Transverse colon (tissue), 4 donors: ENCODE measurements at regions not wholly inside any gene's neighbourhood (a gene's known extent, or its start where the extent isn't known, plus 50 kb on each side); places are given as distances from the start of the nearest gene placed in this dataset.

Experiments
- DNase-seq: peaks from one replicate; pipeline ENCODE4 v3.0.0-alpha.2; 2019
- H3K27ac ChIP-seq, 4 donors: fragments of 200-600 bp; sonication (generic); 2 replicates each; pipeline ENCODE4 v1.5.1; 2016 to 2018; ENCODE audit warnings: inconsistent platforms in 4 of 4
- H3K27me3 ChIP-seq: fragments of 200-600 bp; sonication (generic); 2 replicates; pipeline ENCODE4 v1.5.1; 2017; ENCODE audit warnings: inconsistent platforms
- H3K36me3 ChIP-seq, 4 donors: fragments of 200-600 bp; sonication (generic); 2 replicates each; pipeline ENCODE4 v1.5.1; 2017 to 2019; ENCODE audit warnings: inconsistent platforms in 4 of 4
- H3K4me1 ChIP-seq, 4 donors: fragments of 200-600 bp; sonication (generic); 2 replicates each; pipeline ENCODE4 v1.5.1; 2017 to 2020; ENCODE audit warnings: inconsistent platforms in 4 of 4
- H3K4me3 ChIP-seq, 4 donors: fragments of 200-600 bp; sonication (generic); 1 replicate in 1 of 4; 2 replicates in 3 of 4; pipeline versions ENCODE4 v1.5.1 to v1.6.1; 2017 to 2019; ENCODE audit warnings: inconsistent platforms in 4 of 4
- H3K9me3 ChIP-seq, 2 donors: fragments of 200-600 bp; sonication (generic); 2 replicates each; pipeline ENCODE4 v1.5.1; 2017 to 2019; ENCODE audit warnings: inconsistent platforms in 2 of 2
- EP300 ChIP-seq: sonication (generic); formaldehyde crosslinking; IDR thresholded peaks from one replicate; pipeline ENCODE4 v1.6.1; 2017; ENCODE audit warnings: antibody characterized with exemption, low read depth
- POLR2A ChIP-seq: fragments of 450-650 bp; IDR thresholded peaks from one replicate; pipeline ENCODE4 v1.6.1; 2016; ENCODE audit warnings: antibody characterized with exemption, mild to moderate bottlenecking, moderate library complexity
- POLR2AphosphoS5 ChIP-seq, 3 donors: sonication (generic); formaldehyde crosslinking; IDR thresholded peaks; one replicate each; pipeline ENCODE4 v1.6.1; 2016; ENCODE audit warnings: antibody characterized with exemption in 3 of 3
- WGBS, 2 donors: methylation state at CpG; one replicate each; pipeline ENCODE4 v1.1.5; 2018; ENCODE audit warnings: low coverage in 1 of 2; 5-methylcytosine and 5-hydroxymethylcytosine counted together
- in situ Hi-C, 4 donors: fragments of 200-750 bp; cut with MboI; loops; one replicate each; pipeline versions ENCODE4 v1.15.0 to v1.15.1; 2017; ENCODE audit warnings: low sequenced_read_pairs in 3 of 4, low pct_ligation_motif_present in 1 of 4, low pct_unique_long_range_greater_than_20kb in 1 of 4
- intact Hi-C: fragments of 100-400 bp; cut with DNase I; formaldehyde crosslinking; loops from one replicate; pipeline ENCODE4 v1.15.1; 2023; ENCODE audit warnings: low total_unique reads
- TF ChIP-seq, protein P1 (sequence below), 5 experiments: fragments of 200-600 bp in 3 of 5; fragments of 450-650 bp in 2 of 5; sonication (generic) in 3 of 5; IDR thresholded peaks; 1 replicate in 2 of 5; 2 replicates in 3 of 5; pipeline ENCODE4 v1.5.1; 2016 to 2017; ENCODE audit warnings: antibody characterized with exemption in 5 of 5, inconsistent platforms in 3 of 5, mild to moderate bottlenecking in 2 of 5, moderate library complexity in 1 of 5

DNA sequence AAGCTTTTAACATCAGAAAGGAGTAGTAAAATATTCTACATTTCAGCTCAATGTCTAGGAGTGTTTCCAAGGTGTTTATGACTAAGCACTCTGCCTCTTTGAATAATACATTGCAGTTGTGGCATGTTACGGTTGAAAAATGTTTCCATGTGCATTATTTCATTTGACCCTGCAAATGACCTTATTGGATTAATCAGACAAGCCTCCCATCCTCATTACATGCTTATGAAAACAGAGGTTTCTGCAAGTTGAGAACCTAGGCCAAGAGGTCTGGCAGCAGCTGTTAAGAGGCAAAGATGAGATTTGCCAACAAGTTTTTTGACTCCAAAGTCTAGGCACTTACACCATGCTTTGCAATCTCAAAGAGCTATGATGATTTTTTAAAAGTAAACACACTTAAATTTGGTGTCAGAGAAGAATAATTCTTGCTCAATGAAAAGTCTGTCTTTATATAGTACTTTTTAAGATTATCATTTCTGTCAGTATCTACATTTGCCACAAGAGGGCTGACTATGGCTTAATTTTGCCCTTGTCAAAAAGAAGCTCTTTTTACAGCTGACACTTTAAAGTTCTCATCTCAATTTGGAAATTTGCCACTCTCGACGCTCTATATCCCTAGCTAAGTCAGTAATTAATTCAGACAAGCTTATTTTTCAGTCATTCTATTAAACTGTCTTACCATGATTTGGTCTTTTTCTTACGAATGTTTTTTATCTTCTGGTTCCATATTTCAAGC, 260.6 kb downstream of the PAX3 start:
- no peaks in the 10 kb centered on the region for H3K36me3 ChIP-seq
- no peak overlapping the region for H3K4me3 ChIP-seq
- H3K9me3 ChIP-seq: no peaks in the 10 kb centered on the region
- no peak for DNase-seq
- H3K27ac ChIP-seq: no peak overlapping the region
- TF ChIP-seq, protein P1, sequence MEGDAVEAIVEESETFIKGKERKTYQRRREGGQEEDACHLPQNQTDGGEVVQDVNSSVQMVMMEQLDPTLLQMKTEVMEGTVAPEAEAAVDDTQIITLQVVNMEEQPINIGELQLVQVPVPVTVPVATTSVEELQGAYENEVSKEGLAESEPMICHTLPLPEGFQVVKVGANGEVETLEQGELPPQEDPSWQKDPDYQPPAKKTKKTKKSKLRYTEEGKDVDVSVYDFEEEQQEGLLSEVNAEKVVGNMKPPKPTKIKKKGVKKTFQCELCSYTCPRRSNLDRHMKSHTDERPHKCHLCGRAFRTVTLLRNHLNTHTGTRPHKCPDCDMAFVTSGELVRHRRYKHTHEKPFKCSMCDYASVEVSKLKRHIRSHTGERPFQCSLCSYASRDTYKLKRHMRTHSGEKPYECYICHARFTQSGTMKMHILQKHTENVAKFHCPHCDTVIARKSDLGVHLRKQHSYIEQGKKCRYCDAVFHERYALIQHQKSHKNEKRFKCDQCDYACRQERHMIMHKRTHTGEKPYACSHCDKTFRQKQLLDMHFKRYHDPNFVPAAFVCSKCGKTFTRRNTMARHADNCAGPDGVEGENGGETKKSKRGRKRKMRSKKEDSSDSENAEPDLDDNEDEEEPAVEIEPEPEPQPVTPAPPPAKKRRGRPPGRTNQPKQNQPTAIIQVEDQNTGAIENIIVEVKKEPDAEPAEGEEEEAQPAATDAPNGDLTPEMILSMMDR (IDR thresholded peaks at IDR 0.05): peak in 4 of 5 experiments; percentile 15 to 24 (median 22)
- TF ChIP-seq POLR2A: no peak
- no peak for TF ChIP-seq POLR2AphosphoS5 (IDR thresholded peaks at IDR 0.05)
- TF ChIP-seq EP300: no peak
- WGBS, 2 donors: 34 to 36% methylated on average over 4 of the region's 4 CpGs
- peaks cover 0 to 17% (median 0%) of the 10 kb centered on the region in 4 donors for H3K4me1 ChIP-seq
- intact Hi-C loops: no loop called here
- H3K27me3 ChIP-seq: no peaks in the 10 kb centered on the region
- in situ Hi-C loops: loop anchor here in 1 of 4 donors (25.0 kb wide), 1 partner anchor 524 kb away; no protein-coding TSS in a partner anchor

DNA sequence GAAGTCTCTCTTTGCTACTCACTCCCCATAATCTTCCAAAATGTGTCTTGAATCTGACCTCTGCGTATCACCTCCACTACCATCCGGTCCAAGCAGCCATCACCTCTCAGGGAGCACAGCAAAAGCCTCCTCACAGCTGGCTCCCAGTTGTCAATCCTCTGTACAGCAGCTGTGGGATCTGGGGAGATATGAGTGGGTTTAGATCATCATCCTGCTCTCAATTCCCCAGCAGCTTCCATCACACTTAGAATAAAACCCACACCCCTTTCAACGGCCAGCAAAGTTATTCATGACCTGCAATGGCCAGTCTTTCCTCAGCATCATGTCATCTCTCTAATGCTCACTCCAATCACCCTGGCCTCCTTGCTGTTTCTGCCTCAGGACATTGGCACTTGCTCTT, 261.6 kb downstream of the PAX3 start:
- TF ChIP-seq POLR2AphosphoS5 (IDR thresholded peaks at IDR 0.05) (no peak), EP300 (no peak), POLR2A (no peak)
- TF ChIP-seq, protein P1 (IDR thresholded peaks at IDR 0.05): no peak
- Histone ChIP-seq H3K27ac (no peak overlapping the region), H3K27me3 (no peaks in the 10 kb centered on the region), H3K4me3 (no peak overlapping the region), H3K36me3 (no peaks in the 10 kb centered on the region), H3K4me1 (peaks cover 0 to 17% (median 0%) of the 10 kb centered on the region in 4 donors), H3K9me3 (no peaks in the 10 kb centered on the region)
- in situ Hi-C loops (loop anchor here in 1 of 4 donors (25.0 kb wide), 1 partner anchor 525 kb away; no protein-coding TSS in a partner anchor), intact Hi-C loops (no loop called here)
- 71 to 75% methylated on average over 2 to 3 of the region's 3 CpGs for WGBS, 2 donors
- DNase-seq: no peak

DNA sequence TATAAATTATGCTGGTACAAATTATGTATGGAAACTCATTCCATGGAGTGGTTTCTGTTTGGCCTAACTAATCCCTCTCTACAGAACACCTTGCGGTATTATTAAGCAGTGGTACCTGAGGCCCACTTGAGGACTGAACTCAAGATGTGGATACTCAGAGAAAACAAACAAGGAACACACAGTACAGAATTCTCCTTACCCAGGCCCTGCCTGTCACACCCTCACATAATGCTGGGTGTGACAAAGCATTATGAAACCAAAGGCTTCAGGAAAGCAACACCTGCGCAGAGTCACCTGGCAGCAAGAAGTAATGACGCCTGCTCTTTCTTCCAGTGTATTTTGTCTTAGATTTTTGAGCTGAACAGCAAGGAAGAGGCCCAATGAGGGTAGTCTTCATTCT, 264.7 kb downstream of the PAX3 start:
- Histone ChIP-seq H3K27me3 (no peaks in the 10 kb centered on the region), H3K4me1 (peaks cover 0 to 17% (median 0%) of the 10 kb centered on the region in 4 donors), H3K9me3 (no peaks in the 10 kb centered on the region), H3K4me3 (no peak overlapping the region), H3K36me3 (no peaks in the 10 kb centered on the region), H3K27ac (no peak overlapping the region)
- peak; percentile 41 for DNase-seq
- TF ChIP-seq EP300 (no peak), POLR2A (no peak), POLR2AphosphoS5 (IDR thresholded peaks at IDR 0.05) (no peak)
- TF ChIP-seq, protein P1 (IDR thresholded peaks at IDR 0.05): no peak
- 49 to 59% methylated on average over 3 of the region's 3 CpGs for WGBS, 2 donors
- in situ Hi-C loops (loop anchor here in 1 of 4 donors (25.0 kb wide), 1 partner anchor 528 kb away; no protein-coding TSS in a partner anchor), intact Hi-C loops (no loop called here)

DNA sequence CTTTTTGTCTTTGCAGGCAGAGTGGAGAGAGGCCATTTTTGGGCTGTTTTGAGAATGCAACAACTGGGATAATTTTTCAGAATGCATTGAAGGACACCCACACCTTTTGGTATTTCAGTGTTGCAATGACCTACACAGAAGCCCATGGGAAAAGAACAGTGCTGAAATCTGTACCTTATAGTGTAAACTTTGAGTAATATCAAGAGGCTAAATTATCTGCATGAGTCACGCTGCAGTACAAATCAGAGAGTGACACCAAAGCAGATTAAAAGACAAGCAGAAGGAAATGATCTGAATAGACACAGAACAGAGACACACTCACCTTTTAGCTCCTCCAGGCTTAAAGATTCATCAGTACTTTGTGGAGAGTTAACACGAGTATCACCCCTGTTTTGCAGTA, 265.3 kb downstream of the PAX3 start:
- H3K4me1 ChIP-seq: peaks cover 0 to 17% (median 0%) of the 10 kb centered on the region in 4 donors
- intact Hi-C loops: no loop called here
- no peaks in the 10 kb centered on the region for H3K36me3 ChIP-seq
- H3K9me3 ChIP-seq: no peaks in the 10 kb centered on the region
- in situ Hi-C loops: loop anchor here in 1 of 4 donors (25.0 kb wide), 1 partner anchor 529 kb away; no protein-coding TSS in a partner anchor
- WGBS, 2 donors: 56 to 58% methylated on average over 2 of the region's 2 CpGs
- H3K4me3 ChIP-seq: no peak overlapping the region
- TF ChIP-seq EP300 (no peak), POLR2AphosphoS5 (IDR thresholded peaks at IDR 0.05) (no peak), POLR2A (no peak)
- TF ChIP-seq, protein P1 (IDR thresholded peaks at IDR 0.05): no peak
- no peaks in the 10 kb centered on the region for H3K27me3 ChIP-seq
- no peak for DNase-seq
- no peak overlapping the region for H3K27ac ChIP-seq
